OCI-LY7 (cell line): ENCODE measurements at regions not wholly inside any gene's neighbourhood (a gene's known extent, or its start where the extent isn't known, plus 50 kb on each side); places are given as distances from the start of the nearest gene placed in this dataset.

ENCODE experiments used
- BruUV-seq: library from RNA; stranded (reverse); fragments of 400-500 nt; replicated peaks from 2 replicates; lab custom pipeline; 2021; lab: Mats Ljungman, UMichigan
- CTCF ChIA-PET: fragments of 300-600 bp; sonication (Branson Sonifier 250); formaldehyde crosslinking; loops from one replicate; lab custom pipeline; 2022; ENCODE audit warnings: antibody characterized with exemption; ENCODE audit not compliant: unreplicated experiment; lab: Charles Lee
- POLR2A ChIA-PET: fragments of 300-600 bp; sonication (Branson Sonifier 250); formaldehyde crosslinking; loops from one replicate; lab custom pipeline; 2022; ENCODE audit warnings: antibody characterized with exemption; lab: Charles Lee
- DNase-seq: peaks from one replicate; pipeline ENCODE4 v3.0.0-alpha.2; 2015; ENCODE audit warnings: low spot score
- H2AFZ ChIP-seq: fragments of 200-600 bp; sonication (generic), shearing (Covaris generic); 2 replicates; pipeline ENCODE4 v1.6.1; 2014; ENCODE audit warnings: mild to moderate bottlenecking, antibody characterized with exemption, low read length, moderate library complexity
- H3K27ac ChIP-seq: fragments of 200-600 bp; sonication (generic); 2 replicates; pipeline ENCODE4 v1.5.1; 2014; ENCODE audit warnings: mixed run types, low read depth, mild to moderate bottlenecking, moderate library complexity, low read length, inconsistent platforms; ENCODE audit not compliant: poor library complexity, severe bottlenecking
- H3K36me3 ChIP-seq: fragments of 200-600 bp; sonication (generic); 2 replicates; pipeline ENCODE4 v1.6.1; 2014; ENCODE audit warnings: mild to moderate bottlenecking, antibody characterized with exemption, low read length, moderate library complexity, mixed read lengths; ENCODE audit not compliant: insufficient read depth
- H3K4me1 ChIP-seq: fragments of 200-600 bp; sonication (generic); 2 replicates; pipeline ENCODE4 v1.5.1; 2014; ENCODE audit warnings: mild to moderate bottlenecking, low read length; ENCODE audit not compliant: insufficient read depth, poor library complexity, severe bottlenecking
- H3K4me2 ChIP-seq: fragments of 200-600 bp; sonication (generic); 2 replicates; pipeline ENCODE4 v1.6.1; 2014; ENCODE audit warnings: mild to moderate bottlenecking, low read length
- H3K4me3 ChIP-seq: fragments of 200-600 bp; sonication (generic); 2 replicates; pipeline ENCODE4 v1.5.1; 2014; ENCODE audit warnings: mild to moderate bottlenecking, low read depth, low read length; ENCODE audit not compliant: poor library complexity, severe bottlenecking
- H3K79me2 ChIP-seq: fragments of 200-600 bp; sonication (generic); 2 replicates; pipeline ENCODE4 v1.6.1; 2016; ENCODE audit warnings: low read depth, mild to moderate bottlenecking, low read length, moderate library complexity, mixed read lengths; ENCODE audit not compliant: insufficient read depth
- H3K9me2 ChIP-seq: fragments of 200-600 bp; sonication (generic); 2 replicates; pipeline ENCODE4 v1.6.1; 2016; ENCODE audit warnings: mild to moderate bottlenecking, low read length, mixed read lengths; ENCODE audit not compliant: insufficient read depth
- H3K9me3 ChIP-seq: fragments of 200-600 bp; sonication (generic); 2 replicates; pipeline ENCODE4 v1.6.1; 2014; ENCODE audit warnings: mild to moderate bottlenecking, mixed run types, low read length, mixed read lengths
- H4K20me1 ChIP-seq: fragments of 200-600 bp; sonication (generic); 2 replicates; pipeline ENCODE4 v1.6.1; 2014; ENCODE audit warnings: mild to moderate bottlenecking, antibody characterized with exemption, low read length, moderate library complexity, mixed read lengths; ENCODE audit not compliant: insufficient read depth
- EZH2phosphoT487 ChIP-seq: fragments of 200-600 bp; sonication (generic); IDR thresholded peaks from 2 replicates; pipeline ENCODE4 v1.6.1; 2018; ENCODE audit warnings: low read depth, borderline replicate concordance, mild to moderate bottlenecking, mixed run types, antibody characterized with exemption, low read length, moderate library complexity, mixed read lengths
- intact Hi-C: fragments of 100-400 bp; cut with micrococcal nuclease; formaldehyde crosslinking; loops from one replicate; pipeline ENCODE4 v1.10.0; 2022; ENCODE audit not compliant: unreplicated experiment
- TF ChIP-seq, protein P1 (sequence below): fragments of 200-600 bp; sonication (generic); conservative IDR thresholded peaks from 2 replicates; pipeline ENCODE4 v1.5.1; 2014; ENCODE audit warnings: mild to moderate bottlenecking, antibody characterized with exemption, low read length, moderate library complexity, mixed read lengths

DNA sequence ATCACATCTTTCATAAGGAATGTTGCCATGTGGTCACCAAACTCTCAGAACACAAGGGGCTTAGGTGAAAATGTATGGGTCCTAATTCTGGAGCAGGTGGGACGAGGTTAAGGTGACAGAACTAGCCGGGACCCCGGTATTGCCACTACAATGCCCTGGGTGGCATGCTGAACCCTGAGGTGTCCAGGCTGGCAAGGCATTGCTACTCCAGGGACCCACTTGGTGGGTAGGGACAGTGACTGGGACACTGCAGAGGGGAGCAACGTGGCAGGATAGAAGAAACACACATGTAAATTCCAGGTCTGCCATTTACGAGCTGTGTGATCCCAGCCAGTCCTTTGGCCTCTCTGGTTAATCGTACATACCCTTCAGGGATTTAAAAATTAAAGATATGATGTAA, 206.9 kb upstream of the MVB12B start:
- TF ChIP-seq EZH2phosphoT487, result no peak
- TF ChIP-seq, protein P1, sequence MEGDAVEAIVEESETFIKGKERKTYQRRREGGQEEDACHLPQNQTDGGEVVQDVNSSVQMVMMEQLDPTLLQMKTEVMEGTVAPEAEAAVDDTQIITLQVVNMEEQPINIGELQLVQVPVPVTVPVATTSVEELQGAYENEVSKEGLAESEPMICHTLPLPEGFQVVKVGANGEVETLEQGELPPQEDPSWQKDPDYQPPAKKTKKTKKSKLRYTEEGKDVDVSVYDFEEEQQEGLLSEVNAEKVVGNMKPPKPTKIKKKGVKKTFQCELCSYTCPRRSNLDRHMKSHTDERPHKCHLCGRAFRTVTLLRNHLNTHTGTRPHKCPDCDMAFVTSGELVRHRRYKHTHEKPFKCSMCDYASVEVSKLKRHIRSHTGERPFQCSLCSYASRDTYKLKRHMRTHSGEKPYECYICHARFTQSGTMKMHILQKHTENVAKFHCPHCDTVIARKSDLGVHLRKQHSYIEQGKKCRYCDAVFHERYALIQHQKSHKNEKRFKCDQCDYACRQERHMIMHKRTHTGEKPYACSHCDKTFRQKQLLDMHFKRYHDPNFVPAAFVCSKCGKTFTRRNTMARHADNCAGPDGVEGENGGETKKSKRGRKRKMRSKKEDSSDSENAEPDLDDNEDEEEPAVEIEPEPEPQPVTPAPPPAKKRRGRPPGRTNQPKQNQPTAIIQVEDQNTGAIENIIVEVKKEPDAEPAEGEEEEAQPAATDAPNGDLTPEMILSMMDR, result no peak
- H4K20me1 ChIP-seq, result no peaks in the 10 kb centered on the region
- no peak overlapping the region for H3K4me3 ChIP-seq
- no TSS peak for BruUV-seq
- no peaks in the 10 kb centered on the region for H3K36me3 ChIP-seq
- no peaks in the 10 kb centered on the region for H3K9me2 ChIP-seq
- no peaks in the 10 kb centered on the region for H3K79me2 ChIP-seq
- no peak for DNase-seq
- H3K9me3 ChIP-seq, result no peaks in the 10 kb centered on the region
- CTCF ChIA-PET, result no interaction called here
- H3K27ac ChIP-seq, result no peak overlapping the region
- no peaks in the 10 kb centered on the region for H3K4me1 ChIP-seq
- POLR2A ChIA-PET, result no interaction called here
- intact Hi-C loops, result no loop called here
- no peak overlapping the region for H3K4me2 ChIP-seq
- no peak overlapping the region for H2AFZ ChIP-seq

DNA sequence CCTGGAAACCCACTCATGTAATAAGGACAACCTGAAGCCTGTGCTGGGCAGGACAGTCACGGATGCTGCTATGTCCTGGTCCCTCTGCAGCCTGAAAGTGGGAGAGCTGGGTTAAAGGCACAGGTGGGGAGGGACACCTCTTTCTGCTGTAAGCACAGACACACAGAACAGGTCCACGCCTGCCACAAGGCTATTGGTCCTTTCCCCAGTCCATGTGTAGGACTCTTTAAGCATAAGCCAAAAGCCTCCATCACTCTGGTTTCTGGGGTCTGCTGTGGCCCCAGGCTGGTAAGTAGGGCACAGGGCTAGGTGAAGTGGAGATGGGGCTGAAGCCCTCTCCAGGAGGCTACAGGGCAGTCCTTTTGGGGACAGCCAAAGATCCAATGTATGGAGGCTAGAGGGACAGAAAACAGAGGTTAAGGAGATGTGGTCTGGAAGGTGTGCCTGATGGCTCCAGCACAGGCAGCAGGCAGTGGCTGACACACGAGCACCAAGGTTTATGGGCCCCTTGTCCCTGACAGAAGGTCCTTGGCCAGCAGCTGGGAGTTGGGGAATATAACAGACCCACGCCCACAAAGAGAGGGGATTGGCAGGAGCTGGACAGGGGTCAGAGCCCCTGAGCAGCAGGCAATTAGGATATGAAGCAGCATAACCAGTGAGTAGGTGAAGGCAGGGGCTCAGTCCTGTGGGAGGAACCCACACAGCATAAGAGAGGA, 203.6 kb upstream of the MVB12B start:
- no peaks in the 10 kb centered on the region for H3K79me2 ChIP-seq
- BruUV-seq, result no TSS peak
- no peak overlapping the region for H2AFZ ChIP-seq
- no peaks in the 10 kb centered on the region for H3K36me3 ChIP-seq
- no peak overlapping the region for H3K27ac ChIP-seq
- H3K4me3 ChIP-seq, result no peak overlapping the region
- DNase-seq, result no peak
- CTCF ChIA-PET, result no interaction called here
- no peak for TF ChIP-seq EZH2phosphoT487
- TF ChIP-seq, protein P1, result no peak
- H3K4me1 ChIP-seq, result no peaks in the 10 kb centered on the region
- H3K9me3 ChIP-seq, result no peaks in the 10 kb centered on the region
- intact Hi-C loops, result no loop called here
- H4K20me1 ChIP-seq, result no peaks in the 10 kb centered on the region
- no peak overlapping the region for H3K4me2 ChIP-seq
- POLR2A ChIA-PET, result no interaction called here
- H3K9me2 ChIP-seq, result no peaks in the 10 kb centered on the region

DNA sequence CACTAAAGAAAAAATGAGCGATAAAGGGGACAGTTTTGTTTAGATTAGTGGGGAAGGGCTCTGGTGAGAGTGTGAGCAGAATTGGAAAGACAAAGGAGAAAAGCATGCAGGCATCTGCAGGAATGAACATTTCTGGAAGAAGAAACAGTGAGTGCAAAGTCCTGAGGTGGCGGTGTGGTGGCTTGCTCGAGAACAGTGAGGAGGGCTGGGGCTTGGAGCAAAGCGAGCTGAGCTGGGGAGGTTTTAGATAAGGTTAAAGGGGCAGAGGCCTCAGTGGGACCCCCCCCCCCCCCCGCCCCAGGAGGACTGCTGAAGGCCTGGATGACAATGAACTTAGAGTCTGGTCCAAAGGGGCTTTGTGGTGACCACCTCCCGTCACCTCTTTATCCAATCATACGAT, 202.7 kb upstream of the MVB12B start:
- no peaks in the 10 kb centered on the region for H4K20me1 ChIP-seq
- POLR2A ChIA-PET, result no interaction called here
- DNase-seq, result no peak
- BruUV-seq, result no TSS peak
- no peak overlapping the region for H3K27ac ChIP-seq
- CTCF ChIA-PET, result no interaction called here
- H3K9me3 ChIP-seq, result no peaks in the 10 kb centered on the region
- no peaks in the 10 kb centered on the region for H3K9me2 ChIP-seq
- intact Hi-C loops, result no loop called here
- H3K4me2 ChIP-seq, result no peak overlapping the region
- H3K4me3 ChIP-seq, result no peak overlapping the region
- no peak overlapping the region for H2AFZ ChIP-seq
- TF ChIP-seq, protein P1, result no peak
- no peak for TF ChIP-seq EZH2phosphoT487
- no peaks in the 10 kb centered on the region for H3K4me1 ChIP-seq
- H3K79me2 ChIP-seq, result no peaks in the 10 kb centered on the region
- no peaks in the 10 kb centered on the region for H3K36me3 ChIP-seq
